ENCODE measurements at regions not wholly inside any gene's neighbourhood (a gene's known extent, or its start where the extent isn't known, plus 50 kb on each side); places are given as distances from the start of the nearest gene placed in this dataset.
"Not testable (repeated sequence)": the region's sequence is repeated elsewhere in the genome, so short reads cannot be mapped to it uniquely, and the experiment has no call there.

DNA sequence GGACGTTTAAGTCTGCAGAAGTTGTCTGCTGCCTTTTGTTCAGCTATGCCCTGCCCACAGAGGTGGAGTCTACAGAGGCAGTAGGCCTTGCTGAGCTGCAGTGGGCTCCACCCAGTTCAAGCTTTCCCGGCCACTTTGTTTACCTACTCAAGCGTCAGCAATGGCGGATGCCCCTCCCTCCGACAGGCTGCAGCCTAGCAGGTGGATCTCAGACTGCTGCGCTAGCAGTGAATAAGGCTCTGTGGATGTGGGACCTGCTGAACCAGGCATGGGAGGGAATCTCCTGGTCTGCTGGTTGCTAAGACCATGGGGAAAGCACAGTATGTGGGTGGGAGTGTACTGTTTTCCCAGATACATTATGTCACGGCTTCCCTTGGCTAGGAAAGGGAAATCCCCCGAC lies 58.2 kb upstream of the N4BP1 start:
- not testable (repeated sequence) for DNase-seq (ENCODE audit: low spot score)

DNA sequence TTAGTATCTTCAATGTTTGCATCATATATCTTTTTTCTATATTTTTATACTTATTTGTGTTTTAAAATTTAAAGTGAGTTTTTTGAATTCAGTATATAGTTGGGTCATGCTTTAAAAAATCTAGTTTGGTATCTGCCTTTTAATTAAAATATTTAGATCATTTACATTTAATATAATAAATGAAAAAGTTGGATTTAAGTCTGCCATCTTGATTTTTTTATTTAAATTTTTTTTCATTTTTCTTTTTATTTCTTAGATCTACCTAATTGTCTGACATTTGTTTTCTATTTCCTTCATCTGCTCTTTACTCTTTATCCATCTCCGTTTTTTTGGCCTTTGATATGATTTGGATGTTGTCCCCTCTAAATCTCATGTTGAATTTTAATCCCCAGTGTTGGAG lies 50.0 kb upstream of the N4BP1 start:
- no peak for DNase-seq (ENCODE audit: low spot score)
